ENCODE measurements at regions not wholly inside any gene's neighbourhood (a gene's known extent, or its start where the extent isn't known, plus 50 kb on each side); places are given as distances from the start of the nearest gene placed in this dataset.
"Not testable (repeated sequence)": the region's sequence is repeated elsewhere in the genome, so short reads cannot be mapped to it uniquely, and the experiment has no call there.

DNA sequence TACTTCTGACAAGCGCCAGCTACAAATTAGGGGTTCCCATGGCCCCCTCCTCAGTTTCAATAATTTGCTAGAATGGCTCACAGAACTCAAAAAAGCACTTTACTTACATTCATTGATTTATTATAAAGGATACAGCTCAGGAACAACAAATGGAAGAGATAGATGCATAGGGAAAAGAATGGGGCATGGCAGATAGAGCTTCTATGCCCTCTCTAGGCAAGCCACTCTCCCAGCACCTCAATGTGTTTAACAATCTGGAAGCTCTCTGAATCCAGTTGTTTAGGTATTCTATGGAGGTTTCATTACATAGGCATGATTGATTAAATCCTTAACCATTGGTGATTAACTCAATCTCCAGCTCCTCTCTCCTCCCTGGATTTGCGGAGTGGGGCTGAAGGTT, 184.5 kb upstream of the DAAM1 start:
- TF ChIP-seq, protein P1, sequence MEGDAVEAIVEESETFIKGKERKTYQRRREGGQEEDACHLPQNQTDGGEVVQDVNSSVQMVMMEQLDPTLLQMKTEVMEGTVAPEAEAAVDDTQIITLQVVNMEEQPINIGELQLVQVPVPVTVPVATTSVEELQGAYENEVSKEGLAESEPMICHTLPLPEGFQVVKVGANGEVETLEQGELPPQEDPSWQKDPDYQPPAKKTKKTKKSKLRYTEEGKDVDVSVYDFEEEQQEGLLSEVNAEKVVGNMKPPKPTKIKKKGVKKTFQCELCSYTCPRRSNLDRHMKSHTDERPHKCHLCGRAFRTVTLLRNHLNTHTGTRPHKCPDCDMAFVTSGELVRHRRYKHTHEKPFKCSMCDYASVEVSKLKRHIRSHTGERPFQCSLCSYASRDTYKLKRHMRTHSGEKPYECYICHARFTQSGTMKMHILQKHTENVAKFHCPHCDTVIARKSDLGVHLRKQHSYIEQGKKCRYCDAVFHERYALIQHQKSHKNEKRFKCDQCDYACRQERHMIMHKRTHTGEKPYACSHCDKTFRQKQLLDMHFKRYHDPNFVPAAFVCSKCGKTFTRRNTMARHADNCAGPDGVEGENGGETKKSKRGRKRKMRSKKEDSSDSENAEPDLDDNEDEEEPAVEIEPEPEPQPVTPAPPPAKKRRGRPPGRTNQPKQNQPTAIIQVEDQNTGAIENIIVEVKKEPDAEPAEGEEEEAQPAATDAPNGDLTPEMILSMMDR (conservative IDR thresholded peaks at IDR 0.05) = no peak
- H3K27me3 Mint-ChIP-seq (ENCODE audit: low read depth) = no peaks in the 10 kb centered on the region
- H3K4me1 Mint-ChIP-seq = no peaks in the 10 kb centered on the region
- no peaks in the 10 kb centered on the region for H3K36me3 Mint-ChIP-seq (ENCODE audit: low read depth)
- no peak overlapping the region for H3K4me3 Mint-ChIP-seq
- no peak for DNase-seq (ENCODE audit: low read depth, low spot score)
- no peaks in the 10 kb centered on the region for H3K9me3 Mint-ChIP-seq
- no peak overlapping the region for H3K27ac Mint-ChIP-seq (ENCODE audit: unreplicated experiment)

DNA sequence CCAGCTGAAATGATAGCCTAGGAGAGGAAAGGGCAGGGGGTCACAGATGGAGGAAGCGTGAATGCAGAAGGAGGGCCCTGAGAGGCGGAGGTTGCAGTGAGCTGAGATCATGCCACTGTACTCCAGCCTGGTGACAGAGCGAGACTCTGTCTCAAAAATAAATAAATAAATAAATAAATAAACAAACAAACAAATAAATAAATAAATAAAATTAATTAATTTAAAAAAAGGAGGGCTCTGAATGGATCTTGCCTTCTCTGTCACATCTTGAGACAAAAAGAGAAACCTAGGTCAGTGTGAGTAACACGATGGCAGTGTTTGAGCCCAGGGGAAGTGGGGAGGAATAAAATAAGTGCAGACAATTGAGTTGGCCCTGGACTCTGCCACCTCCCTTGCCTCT, 182.3 kb upstream of the DAAM1 start:
- H3K9me3 Mint-ChIP-seq; H3K27me3 Mint-ChIP-seq (ENCODE audit: low read depth); DNase-seq (ENCODE audit: low read depth, low spot score); H3K36me3 Mint-ChIP-seq (ENCODE audit: low read depth); H3K4me3 Mint-ChIP-seq; H3K4me1 Mint-ChIP-seq; H3K27ac Mint-ChIP-seq (ENCODE audit: unreplicated experiment): not testable (repeated sequence)

GRCh38 chr14:59009967-59010366, 178.5 kb upstream of the DAAM1 start:
- no peaks in the 10 kb centered on the region for H3K4me1 Mint-ChIP-seq

GRCh38 chr14:59013672-59014298, 174.7 kb upstream of the DAAM1 start:
- Mint-ChIP-seq H3K4me1 (no peaks in the 10 kb centered on the region), H3K27ac (ENCODE audit: unreplicated experiment) (no peak overlapping the region), H3K36me3 (ENCODE audit: low read depth) (peaks cover 5% of the 10 kb centered on the region), H3K9me3 (peaks cover 11% of the 10 kb centered on the region), H3K4me3 (no peak overlapping the region), H3K27me3 (ENCODE audit: low read depth) (no peaks in the 10 kb centered on the region)
- DNase-seq (ENCODE audit: low read depth, low spot score) = no peak
- TF ChIP-seq, protein P1 (conservative IDR thresholded peaks at IDR 0.05) = no peak

More at GRCh38 chr14:59009967-59010366, 178.5 kb upstream of the DAAM1 start:
- peaks cover 11% of the 10 kb centered on the region for H3K9me3 Mint-ChIP-seq
- no peak overlapping the region for H3K4me3 Mint-ChIP-seq
- TF ChIP-seq, protein P1 (conservative IDR thresholded peaks at IDR 0.05) = no peak
- H3K36me3 Mint-ChIP-seq (ENCODE audit: low read depth) = peaks cover 5% of the 10 kb centered on the region
- no peak for DNase-seq (ENCODE audit: low read depth, low spot score)
- no peaks in the 10 kb centered on the region for H3K27me3 Mint-ChIP-seq (ENCODE audit: low read depth)
- no peak overlapping the region for H3K27ac Mint-ChIP-seq (ENCODE audit: unreplicated experiment)

- DNase-seq (ENCODE audit: low read depth, low spot score) = no peak
- peaks cover 11% of the 10 kb centered on the region for H3K9me3 Mint-ChIP-seq
- H3K4me1 Mint-ChIP-seq = no peaks in the 10 kb centered on the region
- no peak overlapping the region for H3K4me3 Mint-ChIP-seq
- TF ChIP-seq, protein P1 (conservative IDR thresholded peaks at IDR 0.05) = no peak
- no peaks in the 10 kb centered on the region for H3K27me3 Mint-ChIP-seq (ENCODE audit: low read depth)
- no peak overlapping the region for H3K27ac Mint-ChIP-seq (ENCODE audit: unreplicated experiment)
- peaks cover 5% of the 10 kb centered on the region for H3K36me3 Mint-ChIP-seq (ENCODE audit: low read depth)
Measured at GRCh38 chr14:59015482-59015881, 173.0 kb upstream of the DAAM1 start.

DNA sequence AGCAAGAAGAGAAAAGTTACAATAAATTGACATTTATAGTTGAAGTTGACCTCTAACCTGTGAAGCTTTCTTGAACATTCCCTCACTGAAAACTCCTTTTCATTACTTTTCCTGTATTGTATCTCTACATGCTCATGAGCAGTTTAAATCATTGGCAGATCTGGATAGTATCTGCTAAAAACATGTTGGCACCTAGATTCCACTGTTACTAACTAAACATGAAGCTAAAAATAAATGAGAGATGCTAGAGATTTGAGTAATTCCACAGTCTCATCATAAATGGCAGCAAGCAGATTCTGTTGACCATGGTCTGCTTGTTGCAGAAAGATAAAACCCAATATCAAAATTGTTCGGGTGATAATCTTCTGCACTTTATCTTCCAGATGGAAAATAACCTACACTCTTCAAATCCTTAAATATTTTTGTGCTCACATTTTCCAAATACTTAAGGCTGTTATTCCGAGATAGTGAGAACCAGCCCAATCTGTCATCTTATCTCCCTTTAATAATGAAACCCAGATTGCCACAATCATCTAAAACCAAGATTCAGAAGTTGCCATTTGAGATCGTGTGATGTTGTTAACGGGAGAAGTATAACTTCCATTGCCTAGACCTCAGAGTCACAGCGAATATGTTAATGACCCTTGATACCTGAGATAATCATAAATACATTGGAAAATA, 171.0 kb upstream of the DAAM1 start:
- H3K36me3 Mint-ChIP-seq (ENCODE audit: low read depth) = peaks cover 1% of the 10 kb centered on the region

More for the DNA sequence above, 171.0 kb upstream of the DAAM1 start:
- H3K4me3 Mint-ChIP-seq = no peak overlapping the region
- H3K9me3 Mint-ChIP-seq = peaks cover 8% of the 10 kb centered on the region
- no peak overlapping the region for H3K27ac Mint-ChIP-seq (ENCODE audit: unreplicated experiment)
- TF ChIP-seq, protein P1 (conservative IDR thresholded peaks at IDR 0.05) = no peak
- H3K4me1 Mint-ChIP-seq = no peaks in the 10 kb centered on the region
- no peak for DNase-seq (ENCODE audit: low read depth, low spot score)
- H3K27me3 Mint-ChIP-seq (ENCODE audit: low read depth) = no peaks in the 10 kb centered on the region

Data from neural crest cell (in vitro differentiated cells).